Upper lobe of left lung (tissue), 6 donors: ENCODE measurements at regions not wholly inside any gene's neighbourhood (a gene's known extent, or its start where the extent isn't known, plus 50 kb on each side); places are given as distances from the start of the nearest gene placed in this dataset.

Experiments used
- ATAC-seq, 2 donors: fragments of 200-7000 bp; cut with Tn5 transposase; one replicate each; pipeline ENCODE4 v1.9.1; 2022; ENCODE audit warnings: mild to moderate bottlenecking in 2 of 2, moderate library complexity in 2 of 2; ENCODE audit not compliant: low FRiP score in 2 of 2
- DNase-seq, 2 donors: peaks; one replicate each; pipeline ENCODE4 v3.0.0-alpha.2; 2019 to 2020
- H3K27ac ChIP-seq, 4 donors: fragments of 200-600 bp; sonication (generic); one replicate each; pipeline ENCODE4 v1.5.1; 2016 to 2019
- H3K27me3 ChIP-seq, 4 donors: fragments of 200-600 bp; sonication (generic); one replicate each; pipeline ENCODE4 v1.5.1; 2017 to 2019
- H3K36me3 ChIP-seq, 4 donors: fragments of 200-600 bp; sonication (generic); one replicate each; pipeline ENCODE4 v1.5.1; 2016 to 2019
- H3K4me1 ChIP-seq, 4 donors: fragments of 200-600 bp; sonication (generic); one replicate each; pipeline ENCODE4 v1.5.1; 2018 to 2019
- H3K4me3 ChIP-seq, 4 donors: fragments of 200-600 bp; sonication (generic); one replicate each; pipeline ENCODE4 v1.5.1; 2017 to 2019; ENCODE audit warnings: mild to moderate bottlenecking in 2 of 4, moderate library complexity in 1 of 4
- H3K9me3 ChIP-seq, 4 donors: fragments of 200-600 bp; sonication (generic); one replicate each; pipeline ENCODE4 v1.5.1; 2018 to 2019
- EP300 ChIP-seq, 4 donors: sonication (generic); formaldehyde crosslinking; IDR thresholded peaks; one replicate each; pipeline ENCODE4 v1.5.1; 2017; ENCODE audit warnings: antibody characterized with exemption in 4 of 4, control low read depth in 2 of 4
- POLR2A ChIP-seq, 4 donors: fragments of 450-650 bp; IDR thresholded peaks; one replicate each; pipeline ENCODE4 v1.5.1; 2016 to 2017; ENCODE audit warnings: antibody characterized with exemption in 4 of 4, mild to moderate bottlenecking in 2 of 4
- POLR2AphosphoS5 ChIP-seq, 2 donors: sonication (generic); formaldehyde crosslinking; IDR thresholded peaks; one replicate each; pipeline ENCODE4 v1.5.1; 2017; ENCODE audit warnings: antibody characterized with exemption in 2 of 2
- WGBS, 2 donors: methylation state at CpG; one replicate each; pipeline ENCODE4 v1.1.5; 2017 to 2018; 5-methylcytosine and 5-hydroxymethylcytosine counted together
- TF ChIP-seq, protein P1 (sequence below), 6 experiments: fragments of 450-650 bp in 4 of 6; fragments of 200-600 bp in 2 of 6; sonication (generic) in 2 of 6; IDR thresholded peaks; one replicate each; pipeline ENCODE4 v1.5.1; 2016 to 2019; ENCODE audit warnings: antibody characterized with exemption in 6 of 6
- donor health status: DM: no; HTN: no; CAD: no; lungs with moderate emphysema.
- donor health status: DM: no; HTN: yes; CAD: no; lungs with severe emphysema.

- TF ChIP-seq, protein P1, sequence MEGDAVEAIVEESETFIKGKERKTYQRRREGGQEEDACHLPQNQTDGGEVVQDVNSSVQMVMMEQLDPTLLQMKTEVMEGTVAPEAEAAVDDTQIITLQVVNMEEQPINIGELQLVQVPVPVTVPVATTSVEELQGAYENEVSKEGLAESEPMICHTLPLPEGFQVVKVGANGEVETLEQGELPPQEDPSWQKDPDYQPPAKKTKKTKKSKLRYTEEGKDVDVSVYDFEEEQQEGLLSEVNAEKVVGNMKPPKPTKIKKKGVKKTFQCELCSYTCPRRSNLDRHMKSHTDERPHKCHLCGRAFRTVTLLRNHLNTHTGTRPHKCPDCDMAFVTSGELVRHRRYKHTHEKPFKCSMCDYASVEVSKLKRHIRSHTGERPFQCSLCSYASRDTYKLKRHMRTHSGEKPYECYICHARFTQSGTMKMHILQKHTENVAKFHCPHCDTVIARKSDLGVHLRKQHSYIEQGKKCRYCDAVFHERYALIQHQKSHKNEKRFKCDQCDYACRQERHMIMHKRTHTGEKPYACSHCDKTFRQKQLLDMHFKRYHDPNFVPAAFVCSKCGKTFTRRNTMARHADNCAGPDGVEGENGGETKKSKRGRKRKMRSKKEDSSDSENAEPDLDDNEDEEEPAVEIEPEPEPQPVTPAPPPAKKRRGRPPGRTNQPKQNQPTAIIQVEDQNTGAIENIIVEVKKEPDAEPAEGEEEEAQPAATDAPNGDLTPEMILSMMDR (IDR thresholded peaks at IDR 0.05), result no peak
- TF ChIP-seq POLR2A (IDR thresholded peaks at IDR 0.05) (no peak), POLR2AphosphoS5 (IDR thresholded peaks at IDR 0.05) (no peak), EP300 (IDR thresholded peaks at IDR 0.05) (no peak)
- no peaks in the 10 kb centered on the region for H3K9me3 ChIP-seq
- DNase-seq (no peak), ATAC-seq (no peak)
- 93% methylated on average over 9 of the region's 9 CpGs for WGBS, 2 donors
- no peak overlapping the region for H3K4me3 ChIP-seq
- no peaks in the 10 kb centered on the region for H3K4me1 ChIP-seq
- no peaks in the 10 kb centered on the region for H3K36me3 ChIP-seq
- H3K27ac ChIP-seq, result no peak overlapping the region
- no peaks in the 10 kb centered on the region for H3K27me3 ChIP-seq
Observed at GRCh38 chr11:11220786-11221185, 132.3 kb downstream of the CSNK2A3 start.

- TF ChIP-seq EP300 (IDR thresholded peaks at IDR 0.05), result no peak
- no peak for TF ChIP-seq POLR2A (IDR thresholded peaks at IDR 0.05)
- TF ChIP-seq, protein P1 (IDR thresholded peaks at IDR 0.05), result no peak
- TF ChIP-seq POLR2AphosphoS5 (IDR thresholded peaks at IDR 0.05), result no peak
- DNase-seq, result no peak
- 65 to 68% methylated on average over 3 of the region's 3 CpGs for WGBS, 2 donors
- no peaks in the 10 kb centered on the region for H3K36me3 ChIP-seq
- ATAC-seq, result no peak
- no peak overlapping the region for H3K27ac ChIP-seq
- H3K4me1 ChIP-seq, result no peaks in the 10 kb centered on the region
- no peaks in the 10 kb centered on the region for H3K9me3 ChIP-seq
- H3K27me3 ChIP-seq, result no peaks in the 10 kb centered on the region
- H3K4me3 ChIP-seq, result no peak overlapping the region
Observed at GRCh38 chr11:11218629-11218986, 134.4 kb downstream of the CSNK2A3 start.

DNA sequence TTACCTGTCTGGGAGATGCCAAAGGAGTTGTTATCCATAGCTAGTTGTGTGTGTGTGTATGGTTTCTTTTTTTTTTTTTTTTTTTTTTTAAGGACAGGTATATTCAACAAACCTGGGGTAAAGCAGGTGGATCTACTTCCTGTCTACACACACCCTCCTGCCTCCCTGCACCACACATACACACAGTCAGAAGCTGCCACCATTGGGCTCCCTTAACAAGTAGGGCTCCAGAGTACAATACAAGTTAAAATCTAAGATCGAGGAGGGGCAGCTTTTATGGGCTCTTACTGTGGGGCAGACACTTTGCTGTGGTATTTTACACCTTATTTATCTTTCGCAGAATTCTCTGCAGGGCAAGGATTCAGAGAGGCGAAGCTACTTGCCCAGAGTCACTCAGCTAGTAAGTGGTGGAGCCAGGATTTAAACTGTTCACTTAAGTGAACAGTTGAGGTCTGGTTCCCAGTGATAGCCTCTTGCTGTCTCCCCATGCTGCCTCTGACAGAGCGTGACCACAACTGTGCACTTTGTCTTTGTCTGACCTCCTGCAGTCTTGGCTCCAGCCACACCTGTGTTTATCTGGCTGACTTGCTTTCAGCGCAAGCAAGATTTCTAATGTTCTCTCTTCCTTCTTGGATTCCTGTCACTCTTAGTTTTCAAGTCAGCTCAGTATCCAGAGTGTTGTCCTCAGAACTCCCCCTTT lies 135.0 kb downstream of the CSNK2A3 start:
- ATAC-seq, result no peak
- TF ChIP-seq POLR2A (IDR thresholded peaks at IDR 0.05), result no peak
- TF ChIP-seq, protein P1 (IDR thresholded peaks at IDR 0.05), result no peak
- TF ChIP-seq EP300 (IDR thresholded peaks at IDR 0.05), result no peak
- TF ChIP-seq POLR2AphosphoS5 (IDR thresholded peaks at IDR 0.05), result no peak
- Histone ChIP-seq H3K9me3 (no peaks in the 10 kb centered on the region), H3K4me1 (no peaks in the 10 kb centered on the region), H3K36me3 (no peaks in the 10 kb centered on the region), H3K27ac (no peak overlapping the region), H3K27me3 (no peaks in the 10 kb centered on the region), H3K4me3 (no peak overlapping the region)
- no peak for DNase-seq
- 88 to 94% methylated on average over 5 of the region's 5 CpGs for WGBS, 2 donors

GRCh38 chr11:11217289-11217928 lies 135.6 kb downstream of the CSNK2A3 start:
- no peak for ATAC-seq
- Histone ChIP-seq H3K27me3 (no peaks in the 10 kb centered on the region), H3K36me3 (no peaks in the 10 kb centered on the region), H3K27ac (no peak overlapping the region), H3K4me1 (no peaks in the 10 kb centered on the region), H3K9me3 (no peaks in the 10 kb centered on the region), H3K4me3 (no peak overlapping the region)
- TF ChIP-seq POLR2A (IDR thresholded peaks at IDR 0.05), result no peak
- TF ChIP-seq EP300 (IDR thresholded peaks at IDR 0.05), result no peak
- TF ChIP-seq, protein P1 (IDR thresholded peaks at IDR 0.05), result no peak
- TF ChIP-seq POLR2AphosphoS5 (IDR thresholded peaks at IDR 0.05), result no peak
- DNase-seq, result no peak
- WGBS, 2 donors, result 92 to 94% methylated on average over 9 of the region's 9 CpGs

- ATAC-seq (no peak), DNase-seq (no peak)
- H3K4me1 ChIP-seq, result peaks cover 0 to 4% (median 0%) of the 10 kb centered on the region in 4 donors
- no peaks in the 10 kb centered on the region for H3K27me3 ChIP-seq
- 87 to 90% methylated on average over 2 to 3 of the region's 3 CpGs for WGBS, 2 donors
- H3K4me3 ChIP-seq, result no peak overlapping the region
- H3K27ac ChIP-seq, result no peak overlapping the region
- no peaks in the 10 kb centered on the region for H3K9me3 ChIP-seq
- TF ChIP-seq POLR2A (IDR thresholded peaks at IDR 0.05), result no peak
- TF ChIP-seq POLR2AphosphoS5 (IDR thresholded peaks at IDR 0.05), result no peak
- no peak for TF ChIP-seq EP300 (IDR thresholded peaks at IDR 0.05)
- TF ChIP-seq, protein P1 (IDR thresholded peaks at IDR 0.05), result no peak
- H3K36me3 ChIP-seq, result no peaks in the 10 kb centered on the region
Observed at GRCh38 chr11:11215944-11216343, 137.1 kb downstream of the CSNK2A3 start.
